ENCODE measurements at regions not wholly inside any gene's neighbourhood (a gene's known extent, or its start where the extent isn't known, plus 50 kb on each side); places are given as distances from the start of the nearest gene placed in this dataset.
A peak's percentile ranks its signal among the peaks of the same experiment; 100 is the strongest.

GRCh38 chr5:145708169-145708568 is 127.0 kb downstream of the PRELID2 start:
- H3K27ac Mint-ChIP-seq, result no peak overlapping the region

GRCh38 chr5:145704724-145705123 is 130.4 kb downstream of the PRELID2 start:
- no peaks in the 10 kb centered on the region for H3K36me3 Mint-ChIP-seq (ENCODE audit: low read depth)
- H3K27me3 Mint-ChIP-seq (ENCODE audit: low read depth), result no peaks in the 10 kb centered on the region
- intact Hi-C loops (cut with micrococcal nuclease), result no loop called here
- no peaks in the 10 kb centered on the region for H3K9me3 Mint-ChIP-seq
- no peaks in the 10 kb centered on the region for H3K4me1 Mint-ChIP-seq (ENCODE audit: low read depth)
- no peak overlapping the region for H3K27ac Mint-ChIP-seq
- H3K4me3 Mint-ChIP-seq (ENCODE audit: low read depth), result no peak overlapping the region
- no peak for DNase-seq (ENCODE audit: low spot score)

More at GRCh38 chr5:145708169-145708568, 127.0 kb downstream of the PRELID2 start:
- H3K4me1 Mint-ChIP-seq (ENCODE audit: low read depth), result no peaks in the 10 kb centered on the region
- H3K36me3 Mint-ChIP-seq (ENCODE audit: low read depth), result no peaks in the 10 kb centered on the region
- intact Hi-C loops (cut with micrococcal nuclease), result no loop called here
- DNase-seq (ENCODE audit: low spot score), result no peak
- no peak overlapping the region for H3K4me3 Mint-ChIP-seq (ENCODE audit: low read depth)
- H3K27me3 Mint-ChIP-seq (ENCODE audit: low read depth), result no peaks in the 10 kb centered on the region
- H3K9me3 Mint-ChIP-seq, result no peaks in the 10 kb centered on the region

GRCh38 chr5:145703856-145704255 is 131.3 kb downstream of the PRELID2 start:
- no peaks in the 10 kb centered on the region for H3K4me1 Mint-ChIP-seq (ENCODE audit: low read depth)
- no peak overlapping the region for H3K4me3 Mint-ChIP-seq (ENCODE audit: low read depth)
- H3K36me3 Mint-ChIP-seq (ENCODE audit: low read depth), result no peaks in the 10 kb centered on the region
- H3K9me3 Mint-ChIP-seq, result no peaks in the 10 kb centered on the region
- DNase-seq (ENCODE audit: low spot score), result no peak
- H3K27me3 Mint-ChIP-seq (ENCODE audit: low read depth), result no peaks in the 10 kb centered on the region
- intact Hi-C loops (cut with micrococcal nuclease), result no loop called here
- H3K27ac Mint-ChIP-seq, result no peak overlapping the region

- H3K27ac Mint-ChIP-seq, result no peak overlapping the region
- no peaks in the 10 kb centered on the region for H3K27me3 Mint-ChIP-seq (ENCODE audit: low read depth)
- no peaks in the 10 kb centered on the region for H3K9me3 Mint-ChIP-seq
- no peak overlapping the region for H3K4me3 Mint-ChIP-seq (ENCODE audit: low read depth)
- no peaks in the 10 kb centered on the region for H3K36me3 Mint-ChIP-seq (ENCODE audit: low read depth)
- no peaks in the 10 kb centered on the region for H3K4me1 Mint-ChIP-seq (ENCODE audit: low read depth)
- intact Hi-C loops (cut with micrococcal nuclease), result no loop called here
- no peak for DNase-seq (ENCODE audit: low spot score)
These were observed 133.7 kb downstream of the PRELID2 start for GRCh38 chr5:145701404-145701803.

GRCh38 chr5:145699846-145700245 is 135.3 kb downstream of the PRELID2 start:
- DNase-seq (ENCODE audit: low spot score), result no peak
- H3K4me3 Mint-ChIP-seq (ENCODE audit: low read depth), result no peak overlapping the region
- no peaks in the 10 kb centered on the region for H3K4me1 Mint-ChIP-seq (ENCODE audit: low read depth)
- H3K9me3 Mint-ChIP-seq, result no peaks in the 10 kb centered on the region
- H3K27me3 Mint-ChIP-seq (ENCODE audit: low read depth), result no peaks in the 10 kb centered on the region
- intact Hi-C loops (cut with micrococcal nuclease), result no loop called here
- no peak overlapping the region for H3K27ac Mint-ChIP-seq
- no peaks in the 10 kb centered on the region for H3K36me3 Mint-ChIP-seq (ENCODE audit: low read depth)

GRCh38 chr5:145697251-145697990 is 137.7 kb downstream of the PRELID2 start:
- no peaks in the 10 kb centered on the region for H3K4me1 Mint-ChIP-seq (ENCODE audit: low read depth)
- intact Hi-C loops (cut with micrococcal nuclease), result loop anchor here (1.0 kb wide), 2 partner anchors 128 to 354 kb away; no protein-coding TSS in a partner anchor
- H3K27ac Mint-ChIP-seq, result no peak overlapping the region
- H3K36me3 Mint-ChIP-seq (ENCODE audit: low read depth), result no peaks in the 10 kb centered on the region
- H3K9me3 Mint-ChIP-seq, result no peaks in the 10 kb centered on the region
- DNase-seq (ENCODE audit: low spot score), result no peak
- H3K27me3 Mint-ChIP-seq (ENCODE audit: low read depth), result no peaks in the 10 kb centered on the region
- no peak overlapping the region for H3K4me3 Mint-ChIP-seq (ENCODE audit: low read depth)

- intact Hi-C loops (cut with micrococcal nuclease), result no loop called here
- H3K27ac Mint-ChIP-seq, result no peak overlapping the region
- DNase-seq (ENCODE audit: low spot score), result no peak
These were observed 145.9 kb downstream of the PRELID2 start for GRCh38 chr5:145689235-145689634.

GRCh38 chr5:145687943-145688342 is 147.2 kb downstream of the PRELID2 start:
- H3K27ac Mint-ChIP-seq, result no peak overlapping the region
- intact Hi-C loops (cut with micrococcal nuclease), result no loop called here
- peaks cover 2% of the 10 kb centered on the region for H3K4me1 Mint-ChIP-seq (ENCODE audit: low read depth)
- no peaks in the 10 kb centered on the region for H3K36me3 Mint-ChIP-seq (ENCODE audit: low read depth)
- H3K27me3 Mint-ChIP-seq (ENCODE audit: low read depth), result no peaks in the 10 kb centered on the region
- no peaks in the 10 kb centered on the region for H3K9me3 Mint-ChIP-seq
- DNase-seq (ENCODE audit: low spot score), result no peak
- no peak overlapping the region for H3K4me3 Mint-ChIP-seq (ENCODE audit: low read depth)

More at GRCh38 chr5:145689235-145689634, 145.9 kb downstream of the PRELID2 start:
- H3K4me1 Mint-ChIP-seq (ENCODE audit: low read depth), result peaks cover 2% of the 10 kb centered on the region
- H3K27me3 Mint-ChIP-seq (ENCODE audit: low read depth), result no peaks in the 10 kb centered on the region
- no peaks in the 10 kb centered on the region for H3K9me3 Mint-ChIP-seq
- no peaks in the 10 kb centered on the region for H3K36me3 Mint-ChIP-seq (ENCODE audit: low read depth)
- H3K4me3 Mint-ChIP-seq (ENCODE audit: low read depth), result no peak overlapping the region

- H3K27me3 Mint-ChIP-seq (ENCODE audit: low read depth), result no peaks in the 10 kb centered on the region
- peaks cover 2% of the 10 kb centered on the region for H3K4me1 Mint-ChIP-seq (ENCODE audit: low read depth)
- no peaks in the 10 kb centered on the region for H3K9me3 Mint-ChIP-seq
- H3K4me3 Mint-ChIP-seq (ENCODE audit: low read depth), result no peak overlapping the region
- H3K27ac Mint-ChIP-seq, result no peak overlapping the region
- no peaks in the 10 kb centered on the region for H3K36me3 Mint-ChIP-seq (ENCODE audit: low read depth)
- intact Hi-C loops (cut with micrococcal nuclease), result no loop called here
- DNase-seq (ENCODE audit: low spot score), result no peak
These were observed 149.7 kb downstream of the PRELID2 start for GRCh38 chr5:145685417-145685816.

GRCh38 chr5:145683431-145683830 is 151.7 kb downstream of the PRELID2 start:
- DNase-seq (ENCODE audit: low spot score), result no peak
- H3K4me1 Mint-ChIP-seq (ENCODE audit: low read depth), result peaks cover 2% of the 10 kb centered on the region
- no peak overlapping the region for H3K4me3 Mint-ChIP-seq (ENCODE audit: low read depth)
- no peaks in the 10 kb centered on the region for H3K9me3 Mint-ChIP-seq
- H3K27ac Mint-ChIP-seq, result no peak overlapping the region
- H3K27me3 Mint-ChIP-seq (ENCODE audit: low read depth), result no peaks in the 10 kb centered on the region
- H3K36me3 Mint-ChIP-seq (ENCODE audit: low read depth), result no peaks in the 10 kb centered on the region
- intact Hi-C loops (cut with micrococcal nuclease), result loop anchor here (5.0 kb wide), 3 partner anchors 144 to 449 kb away; no protein-coding TSS in a partner anchor

- intact Hi-C loops (cut with micrococcal nuclease), result loop anchor here (5.0 kb wide), 3 partner anchors 145 to 450 kb away; no protein-coding TSS in a partner anchor
- no peaks in the 10 kb centered on the region for H3K36me3 Mint-ChIP-seq (ENCODE audit: low read depth)
- no peak overlapping the region for H3K4me3 Mint-ChIP-seq (ENCODE audit: low read depth)
- H3K4me1 Mint-ChIP-seq (ENCODE audit: low read depth), result peaks cover 2% of the 10 kb centered on the region
- no peaks in the 10 kb centered on the region for H3K9me3 Mint-ChIP-seq
- DNase-seq (ENCODE audit: low spot score), result no peak
- H3K27ac Mint-ChIP-seq, result no peak overlapping the region
- H3K27me3 Mint-ChIP-seq (ENCODE audit: low read depth), result no peaks in the 10 kb centered on the region
These were observed 152.8 kb downstream of the PRELID2 start for GRCh38 chr5:145682197-145682899.

- Mint-ChIP-seq H3K36me3 (ENCODE audit: low read depth) (no peaks in the 10 kb centered on the region), H3K9me3 (no peaks in the 10 kb centered on the region), H3K27me3 (ENCODE audit: low read depth) (no peaks in the 10 kb centered on the region), H3K4me3 (ENCODE audit: low read depth) (no peak overlapping the region), H3K27ac (no peak overlapping the region), H3K4me1 (ENCODE audit: low read depth) (peaks cover 2% of the 10 kb centered on the region)
- intact Hi-C loops (cut with micrococcal nuclease), result loop anchor here (5.0 kb wide), 3 partner anchors 146 to 451 kb away; no protein-coding TSS in a partner anchor
- peak; percentile 11 for DNase-seq (ENCODE audit: low spot score)
These were observed 153.5 kb downstream of the PRELID2 start for GRCh38 chr5:145681686-145682085.

- no peaks in the 10 kb centered on the region for H3K36me3 Mint-ChIP-seq (ENCODE audit: low read depth)
- H3K9me3 Mint-ChIP-seq, result no peaks in the 10 kb centered on the region
- DNase-seq (ENCODE audit: low spot score), result no peak
- H3K27me3 Mint-ChIP-seq (ENCODE audit: low read depth), result no peaks in the 10 kb centered on the region
- peaks cover 2% of the 10 kb centered on the region for H3K4me1 Mint-ChIP-seq (ENCODE audit: low read depth)
- intact Hi-C loops (cut with micrococcal nuclease), result loop anchor here (5.0 kb wide), 3 partner anchors 146 to 451 kb away; no protein-coding TSS in a partner anchor
- H3K4me3 Mint-ChIP-seq (ENCODE audit: low read depth), result no peak overlapping the region
- no peak overlapping the region for H3K27ac Mint-ChIP-seq
These were observed 153.9 kb downstream of the PRELID2 start for GRCh38 chr5:145681216-145681615.
